ENCODE measurements at regions not wholly inside any gene's neighbourhood (a gene's known extent, or its start where the extent isn't known, plus 50 kb on each side); places are given as distances from the start of the nearest gene placed in this dataset.

GRCh38 chr22:49191506-49191980 lies 636.1 kb downstream of the BRD1 start:
- TF ChIP-seq, protein P1, sequence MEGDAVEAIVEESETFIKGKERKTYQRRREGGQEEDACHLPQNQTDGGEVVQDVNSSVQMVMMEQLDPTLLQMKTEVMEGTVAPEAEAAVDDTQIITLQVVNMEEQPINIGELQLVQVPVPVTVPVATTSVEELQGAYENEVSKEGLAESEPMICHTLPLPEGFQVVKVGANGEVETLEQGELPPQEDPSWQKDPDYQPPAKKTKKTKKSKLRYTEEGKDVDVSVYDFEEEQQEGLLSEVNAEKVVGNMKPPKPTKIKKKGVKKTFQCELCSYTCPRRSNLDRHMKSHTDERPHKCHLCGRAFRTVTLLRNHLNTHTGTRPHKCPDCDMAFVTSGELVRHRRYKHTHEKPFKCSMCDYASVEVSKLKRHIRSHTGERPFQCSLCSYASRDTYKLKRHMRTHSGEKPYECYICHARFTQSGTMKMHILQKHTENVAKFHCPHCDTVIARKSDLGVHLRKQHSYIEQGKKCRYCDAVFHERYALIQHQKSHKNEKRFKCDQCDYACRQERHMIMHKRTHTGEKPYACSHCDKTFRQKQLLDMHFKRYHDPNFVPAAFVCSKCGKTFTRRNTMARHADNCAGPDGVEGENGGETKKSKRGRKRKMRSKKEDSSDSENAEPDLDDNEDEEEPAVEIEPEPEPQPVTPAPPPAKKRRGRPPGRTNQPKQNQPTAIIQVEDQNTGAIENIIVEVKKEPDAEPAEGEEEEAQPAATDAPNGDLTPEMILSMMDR (IDR thresholded peaks at IDR 0.05), result no peak
- no peak for TF ChIP-seq POLR2A (IDR thresholded peaks at IDR 0.05)

Data from tibial nerve (tissue), 3 donors.